ENCODE measurements at regions not wholly inside any gene's neighbourhood (a gene's known extent, or its start where the extent isn't known, plus 50 kb on each side); places are given as distances from the start of the nearest gene placed in this dataset.

DNA sequence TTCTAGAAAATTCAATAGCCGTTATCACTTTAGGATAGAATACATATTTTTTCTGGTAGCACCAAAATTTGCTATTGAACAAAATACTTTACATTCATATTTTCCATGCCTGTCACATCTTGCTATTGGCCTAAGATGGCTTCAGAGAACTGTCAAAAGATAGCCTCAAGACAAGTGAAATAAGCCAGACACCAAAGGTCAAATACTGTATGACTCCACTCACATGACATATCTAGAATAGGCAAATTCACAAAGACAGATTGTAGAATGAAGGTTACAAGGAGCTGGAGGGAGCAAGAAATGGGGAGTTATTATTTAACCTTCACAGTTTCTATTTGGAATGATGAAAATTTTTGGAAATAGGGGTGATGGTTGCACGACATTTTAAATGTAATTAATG, 223.7 kb upstream of the ZC3H12C start:
- no peak for ATAC-seq (ENCODE audit: low FRiP score)
- no peak for DNase-seq (ENCODE audit: low spot score)
- TF ChIP-seq CTCF (IDR thresholded peaks at IDR 0.05) = no peak

DNA sequence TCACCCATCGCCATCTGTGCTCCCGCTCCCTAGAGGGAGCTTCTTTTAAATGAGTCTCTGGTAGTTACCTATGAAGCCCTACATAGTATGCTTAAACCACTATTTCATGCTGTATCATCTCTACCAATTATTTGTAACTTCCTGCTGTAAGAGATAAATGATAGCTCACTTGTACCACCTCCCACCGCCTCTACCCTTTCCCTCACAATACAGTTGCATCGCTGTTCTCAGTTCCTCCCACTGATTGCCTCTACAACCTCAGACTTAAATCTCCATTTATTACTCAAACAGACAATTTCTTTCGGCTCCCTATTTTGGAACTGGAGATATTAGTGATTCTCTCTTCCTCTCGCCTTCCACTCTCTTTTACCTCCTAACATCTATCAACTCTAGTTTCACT, 222.9 kb upstream of the ZC3H12C start:
- ATAC-seq (ENCODE audit: low FRiP score) = no peak
- TF ChIP-seq CTCF (IDR thresholded peaks at IDR 0.05) = no peak
- DNase-seq (ENCODE audit: low spot score) = no peak

GRCh38 chr11:109877043-109877442, 216.1 kb upstream of the ZC3H12C start:
- no peak for TF ChIP-seq CTCF (IDR thresholded peaks at IDR 0.05)
- ATAC-seq (ENCODE audit: low FRiP score) (no peak), DNase-seq (ENCODE audit: low spot score) (no peak)

DNA sequence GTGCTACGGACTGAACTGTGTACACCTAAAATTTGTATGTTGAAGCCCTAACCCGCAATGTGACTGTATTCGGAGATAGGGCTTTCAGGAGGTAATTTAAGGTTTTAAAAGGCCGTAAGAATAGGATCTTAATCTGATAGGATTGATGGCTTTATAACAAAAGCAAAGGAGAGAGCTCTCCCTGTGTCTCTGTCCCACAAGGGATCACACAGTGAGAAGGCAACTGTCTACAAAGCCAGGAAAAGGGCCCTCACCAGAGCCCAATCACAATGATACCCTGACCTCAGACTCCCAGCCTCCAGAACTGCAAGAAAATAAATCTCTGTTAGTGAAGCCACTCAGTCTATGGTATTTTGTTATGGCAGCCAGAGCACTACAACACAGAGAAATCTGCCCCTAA, 208.7 kb upstream of the ZC3H12C start:
- no peak for ATAC-seq (ENCODE audit: low FRiP score)
- no peak for TF ChIP-seq CTCF (IDR thresholded peaks at IDR 0.05)
- no peak for DNase-seq (ENCODE audit: low spot score)

DNA sequence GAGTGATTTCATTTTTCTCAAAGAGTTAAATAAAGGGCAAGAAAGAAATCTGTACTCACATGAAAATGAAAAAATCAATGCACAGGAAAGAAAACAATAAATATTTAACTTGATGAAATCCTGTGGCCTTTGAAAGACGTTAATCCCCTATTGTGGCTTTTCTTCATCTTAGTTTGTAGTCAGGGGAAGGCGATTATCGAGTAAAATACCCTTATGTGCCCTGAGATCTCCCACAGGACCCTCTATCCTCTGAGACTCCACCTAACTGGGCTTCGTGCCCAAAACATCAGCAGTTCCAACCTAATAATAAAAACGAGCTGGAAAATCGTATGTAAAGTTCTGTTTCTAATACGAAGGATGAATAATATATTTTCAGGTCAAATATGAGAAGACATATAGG, 208.2 kb upstream of the ZC3H12C start:
- TF ChIP-seq CTCF (IDR thresholded peaks at IDR 0.05) = no peak
- DNase-seq (ENCODE audit: low spot score) (no peak), ATAC-seq (ENCODE audit: low FRiP score) (no peak)

DNA sequence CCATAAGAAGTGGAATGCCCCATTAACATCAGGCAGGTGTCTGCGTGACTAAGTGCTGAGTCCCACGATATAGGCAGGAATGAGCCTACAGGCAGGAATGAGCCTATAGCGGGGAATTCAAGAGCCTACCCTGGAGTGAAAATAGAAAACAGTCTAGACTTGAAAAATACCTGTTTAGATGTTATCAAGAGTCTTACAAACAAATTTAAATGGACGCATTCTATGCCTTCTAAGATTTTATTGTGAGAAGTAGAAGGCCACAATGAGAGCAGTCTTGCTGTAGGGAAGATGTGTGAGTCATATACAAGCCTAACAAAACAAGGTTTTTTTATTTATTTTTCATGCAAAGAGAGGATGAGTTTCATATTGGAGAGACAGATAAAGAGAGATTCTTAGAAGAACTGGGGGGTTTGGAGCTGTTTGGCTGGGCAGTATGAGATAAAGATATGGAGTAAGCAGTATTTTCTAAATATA, 200.8 kb upstream of the ZC3H12C start:
- no peak for DNase-seq (ENCODE audit: low spot score)
- TF ChIP-seq CTCF (IDR thresholded peaks at IDR 0.05) = no peak
- ATAC-seq (ENCODE audit: low FRiP score) = no peak

- no peak for TF ChIP-seq CTCF (IDR thresholded peaks at IDR 0.05)
- no peak for DNase-seq (ENCODE audit: low spot score)
- no peak for ATAC-seq (ENCODE audit: low FRiP score)
Observed at GRCh38 chr11:109894242-109894641, 198.9 kb upstream of the ZC3H12C start.

All from omental fat pad (tissue), 3 donors.